ENCODE measurements at regions not wholly inside any gene's neighbourhood (a gene's known extent, or its start where the extent isn't known, plus 50 kb on each side); places are given as distances from the start of the nearest gene placed in this dataset.

DNA sequence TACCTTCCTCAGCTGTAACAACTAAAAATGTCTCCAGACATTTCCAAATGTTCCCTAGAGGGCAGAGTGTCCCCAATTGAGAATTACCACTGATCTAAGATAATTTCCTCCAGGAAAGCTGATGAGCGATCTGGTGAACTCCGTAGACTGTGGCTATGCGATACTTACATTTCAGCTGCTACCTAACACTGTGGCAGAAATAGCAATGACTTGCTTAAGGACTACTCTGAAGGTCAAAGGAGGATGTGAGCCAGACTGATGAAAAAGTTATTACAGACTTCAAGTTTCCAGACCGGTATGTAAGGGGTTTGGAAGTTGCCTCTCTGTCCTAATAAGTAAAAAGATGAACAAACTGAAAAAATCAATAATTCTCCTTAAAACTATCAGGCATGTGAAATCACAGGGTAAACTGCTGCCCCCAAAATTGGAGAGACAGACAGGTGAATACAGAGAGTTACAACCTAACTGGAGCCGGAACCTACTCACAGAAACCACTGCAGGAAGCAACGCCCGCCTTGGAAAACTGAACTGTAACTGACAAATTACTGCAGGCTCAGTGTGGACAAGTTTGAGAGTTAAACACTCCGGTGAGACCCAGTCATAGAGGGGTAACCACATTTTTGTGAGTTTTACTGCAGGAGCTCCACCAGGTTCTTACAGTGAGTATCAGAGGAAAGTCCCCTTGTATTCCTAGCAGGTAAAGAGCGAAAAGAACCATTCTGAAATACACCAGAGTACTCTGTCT is 60.0 kb upstream of the PARP11 start:
- DNase-seq = no peak
- Histone ChIP-seq H3K9me3 (no peaks in the 10 kb centered on the region), H3K27ac (no peak overlapping the region), H3K27me3 (peaks cover 16% of the 10 kb centered on the region), H3K4me1 (no peaks in the 10 kb centered on the region), H3K36me3 (no peaks in the 10 kb centered on the region), H3K4me3 (no peak overlapping the region)
- no peak for ATAC-seq
- intact Hi-C loops (cut with DNase I) = no loop called here
- TF ChIP-seq, protein P1, sequence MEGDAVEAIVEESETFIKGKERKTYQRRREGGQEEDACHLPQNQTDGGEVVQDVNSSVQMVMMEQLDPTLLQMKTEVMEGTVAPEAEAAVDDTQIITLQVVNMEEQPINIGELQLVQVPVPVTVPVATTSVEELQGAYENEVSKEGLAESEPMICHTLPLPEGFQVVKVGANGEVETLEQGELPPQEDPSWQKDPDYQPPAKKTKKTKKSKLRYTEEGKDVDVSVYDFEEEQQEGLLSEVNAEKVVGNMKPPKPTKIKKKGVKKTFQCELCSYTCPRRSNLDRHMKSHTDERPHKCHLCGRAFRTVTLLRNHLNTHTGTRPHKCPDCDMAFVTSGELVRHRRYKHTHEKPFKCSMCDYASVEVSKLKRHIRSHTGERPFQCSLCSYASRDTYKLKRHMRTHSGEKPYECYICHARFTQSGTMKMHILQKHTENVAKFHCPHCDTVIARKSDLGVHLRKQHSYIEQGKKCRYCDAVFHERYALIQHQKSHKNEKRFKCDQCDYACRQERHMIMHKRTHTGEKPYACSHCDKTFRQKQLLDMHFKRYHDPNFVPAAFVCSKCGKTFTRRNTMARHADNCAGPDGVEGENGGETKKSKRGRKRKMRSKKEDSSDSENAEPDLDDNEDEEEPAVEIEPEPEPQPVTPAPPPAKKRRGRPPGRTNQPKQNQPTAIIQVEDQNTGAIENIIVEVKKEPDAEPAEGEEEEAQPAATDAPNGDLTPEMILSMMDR (IDR thresholded peaks at IDR 0.05) = no peak

DNA sequence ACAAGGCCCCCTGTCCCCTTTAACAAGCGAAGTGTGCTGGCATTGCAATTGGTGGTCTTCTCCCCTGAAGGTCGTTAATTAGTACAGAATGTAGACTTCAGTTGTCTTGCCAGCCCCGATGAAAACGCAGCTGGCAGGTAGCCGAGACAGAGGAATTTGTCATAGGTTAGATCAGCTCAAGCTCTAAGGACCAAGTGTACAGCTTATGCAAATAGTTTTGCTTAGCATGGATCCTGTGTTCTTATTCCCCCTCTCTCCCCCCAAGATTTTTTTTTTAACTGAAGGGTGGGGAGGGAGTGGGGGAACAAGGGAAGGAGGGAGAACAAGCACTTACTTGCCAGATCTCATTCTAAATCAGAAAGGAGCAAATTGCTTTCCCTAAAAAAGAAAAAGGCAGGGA is 58.6 kb upstream of the PARP11 start:
- no peak overlapping the region for H3K27ac ChIP-seq
- H3K9me3 ChIP-seq = no peaks in the 10 kb centered on the region
- intact Hi-C loops (cut with DNase I) = no loop called here

DNA sequence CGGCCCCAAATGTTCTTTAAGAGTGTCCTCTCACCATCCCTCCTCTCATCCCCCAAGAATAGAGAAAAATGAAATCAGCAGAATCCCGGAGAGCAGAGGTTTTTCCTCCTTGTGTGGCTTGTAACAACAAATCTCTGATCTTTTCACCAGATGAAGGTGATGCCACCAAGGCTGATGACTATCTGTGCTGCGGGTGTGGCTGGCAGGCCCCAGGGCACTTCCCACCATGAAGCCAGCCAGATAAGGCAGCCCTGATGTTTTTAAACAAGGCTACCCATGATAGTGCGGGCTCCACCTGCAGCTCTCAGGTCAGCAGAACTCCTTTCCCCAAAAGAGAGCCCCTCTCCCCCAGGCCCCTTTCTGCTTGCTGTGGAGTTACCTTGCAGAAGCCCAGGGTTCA is 58.0 kb upstream of the PARP11 start:
- ATAC-seq = no peak
- Histone ChIP-seq H3K4me3 (no peak overlapping the region), H3K27me3 (peaks cover 23% of the 10 kb centered on the region), H3K9me3 (no peaks in the 10 kb centered on the region), H3K4me1 (no peaks in the 10 kb centered on the region), H3K36me3 (no peaks in the 10 kb centered on the region), H3K27ac (no peak overlapping the region)
- intact Hi-C loops (cut with DNase I) = no loop called here
- no peak for DNase-seq
- TF ChIP-seq, protein P1 (IDR thresholded peaks at IDR 0.05) = no peak

More for the DNA sequence above, 58.6 kb upstream of the PARP11 start:
- Histone ChIP-seq H3K4me1 (no peaks in the 10 kb centered on the region), H3K36me3 (no peaks in the 10 kb centered on the region), H3K27me3 (peaks cover 23% of the 10 kb centered on the region), H3K4me3 (no peak overlapping the region)
- ATAC-seq (no peak), DNase-seq (no peak)
- TF ChIP-seq, protein P1 (IDR thresholded peaks at IDR 0.05) = no peak

DNA sequence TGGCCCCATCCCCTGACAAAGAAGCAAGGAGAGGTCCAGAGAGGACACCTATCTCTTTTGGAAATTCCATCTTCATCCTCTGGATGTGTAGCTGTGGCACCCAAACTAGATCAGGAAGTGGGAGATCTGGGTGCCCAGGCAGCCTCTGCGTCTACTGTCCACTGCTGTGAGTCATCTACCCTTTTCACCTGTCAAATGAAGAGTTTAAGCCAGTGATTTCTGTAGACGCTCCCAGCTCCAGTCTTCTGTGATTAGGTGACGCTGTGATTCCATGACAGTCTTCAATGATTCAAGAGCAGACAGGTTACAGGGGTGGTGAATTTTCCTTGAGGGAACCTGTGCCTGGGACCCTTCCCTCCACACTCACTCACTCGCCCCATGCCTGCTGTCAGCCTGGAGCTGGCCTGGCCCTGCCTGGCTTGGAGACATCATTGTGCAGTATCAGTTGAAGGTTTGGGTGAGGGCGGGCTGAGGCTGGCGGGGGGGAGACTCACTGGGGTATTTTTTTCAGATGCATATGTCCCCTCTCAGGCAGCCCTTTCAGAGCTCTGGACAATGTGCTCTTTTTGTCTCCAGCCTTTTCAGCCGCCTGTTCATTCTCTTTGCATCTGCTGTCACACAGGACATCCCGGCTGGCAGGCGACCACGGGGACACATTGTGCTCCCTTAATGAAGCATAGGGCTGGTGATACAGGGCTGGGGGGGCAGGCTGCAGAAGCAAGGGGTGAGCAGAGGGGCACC is 56.8 kb upstream of the PARP11 start:
- Histone ChIP-seq H3K4me3 (no peak overlapping the region), H3K4me1 (no peaks in the 10 kb centered on the region), H3K27me3 (peaks cover 23% of the 10 kb centered on the region), H3K9me3 (no peaks in the 10 kb centered on the region), H3K36me3 (no peaks in the 10 kb centered on the region), H3K27ac (no peak overlapping the region)
- intact Hi-C loops (cut with DNase I) = no loop called here
- ATAC-seq = no peak
- TF ChIP-seq, protein P1 (IDR thresholded peaks at IDR 0.05) = no peak
- no peak for DNase-seq

DNA sequence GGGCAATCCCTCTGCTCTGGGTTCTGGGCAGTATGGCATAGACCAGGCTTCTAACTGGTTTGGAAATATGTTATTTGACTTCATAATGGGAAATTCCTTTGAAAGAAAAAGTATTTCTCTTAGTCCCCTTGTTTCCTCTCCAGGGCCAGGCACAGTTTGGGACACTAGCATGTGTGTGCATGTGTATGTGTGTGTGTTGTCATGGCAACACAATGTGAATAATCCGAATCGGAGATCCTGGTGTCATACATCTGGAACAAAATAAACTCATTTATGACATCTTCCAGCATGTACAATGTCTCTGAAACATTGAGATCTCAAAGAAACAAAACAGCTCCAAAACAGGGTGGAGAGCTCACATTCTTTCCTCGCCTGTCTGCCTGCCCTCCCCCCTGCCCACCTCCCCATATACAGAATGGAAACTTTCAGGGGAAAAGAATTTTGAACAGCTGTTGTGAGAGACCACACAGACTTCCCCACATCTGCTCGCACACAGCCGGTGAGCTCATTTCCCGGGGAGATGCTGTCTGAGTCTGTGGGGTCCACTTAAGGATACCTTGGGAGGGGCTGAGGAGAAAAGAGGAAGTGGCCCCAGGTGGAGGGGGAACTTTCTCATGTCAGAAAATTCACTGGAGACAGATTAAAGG is 55.5 kb upstream of the PARP11 start:
- DNase-seq (no peak), ATAC-seq (no peak)
- H3K4me3 ChIP-seq = no peak overlapping the region
- no peaks in the 10 kb centered on the region for H3K4me1 ChIP-seq
- H3K27ac ChIP-seq = no peak overlapping the region
- intact Hi-C loops (cut with DNase I) = no loop called here
- H3K27me3 ChIP-seq = peaks cover 34% of the 10 kb centered on the region
- H3K36me3 ChIP-seq = no peaks in the 10 kb centered on the region
- TF ChIP-seq, protein P1 (IDR thresholded peaks at IDR 0.05) = no peak
- no peaks in the 10 kb centered on the region for H3K9me3 ChIP-seq

Measured in upper lobe of right lung (tissue), 1 donor.